HEK293 (cell line): ENCODE measurements at regions not wholly inside any gene's neighbourhood (a gene's known extent, or its start where the extent isn't known, plus 50 kb on each side); places are given as distances from the start of the nearest gene placed in this dataset.

ENCODE experiments used
- REST ChIP-seq: fragments of 450-650 bp; formaldehyde crosslinking; IDR thresholded peaks from 2 replicates; pipeline ENCODE4 v1.5.1; 2016; ENCODE audit warnings: missing biosample characterization, missing genetic modification characterization
- ZBTB1 ChIP-seq: fragments of 450-650 bp; formaldehyde crosslinking; IDR thresholded peaks from 2 replicates; pipeline ENCODE4 v1.5.1; 2016; ENCODE audit warnings: missing biosample characterization, missing genetic modification characterization
- ZFP69B ChIP-seq: fragments of 450-650 bp; formaldehyde crosslinking; IDR thresholded peaks from 2 replicates; pipeline ENCODE4 v1.5.1; 2016; ENCODE audit warnings: missing biosample characterization, missing genetic modification characterization
- ZNF239 ChIP-seq: fragments of 450-650 bp; formaldehyde crosslinking; IDR thresholded peaks from 2 replicates; pipeline ENCODE4 v1.5.1; 2016; ENCODE audit warnings: missing biosample characterization, missing genetic modification characterization
- ZNF785 ChIP-seq: fragments of 450-650 bp; formaldehyde crosslinking; IDR thresholded peaks from 2 replicates; pipeline ENCODE4 v1.5.1; 2016; ENCODE audit warnings: missing biosample characterization, missing genetic modification characterization
- TF ChIP-seq, protein P1 (sequence below): fragments of 450-650 bp; formaldehyde crosslinking; IDR thresholded peaks from 2 replicates; pipeline ENCODE4 v1.5.1; 2016; ENCODE audit warnings: missing biosample characterization, missing genetic modification characterization
- TF ChIP-seq, protein P2 (sequence below): fragments of 450-650 bp; formaldehyde crosslinking; IDR thresholded peaks from 2 replicates; pipeline ENCODE4 v1.5.1; 2016; ENCODE audit warnings: missing biosample characterization, missing genetic modification characterization

DNA sequence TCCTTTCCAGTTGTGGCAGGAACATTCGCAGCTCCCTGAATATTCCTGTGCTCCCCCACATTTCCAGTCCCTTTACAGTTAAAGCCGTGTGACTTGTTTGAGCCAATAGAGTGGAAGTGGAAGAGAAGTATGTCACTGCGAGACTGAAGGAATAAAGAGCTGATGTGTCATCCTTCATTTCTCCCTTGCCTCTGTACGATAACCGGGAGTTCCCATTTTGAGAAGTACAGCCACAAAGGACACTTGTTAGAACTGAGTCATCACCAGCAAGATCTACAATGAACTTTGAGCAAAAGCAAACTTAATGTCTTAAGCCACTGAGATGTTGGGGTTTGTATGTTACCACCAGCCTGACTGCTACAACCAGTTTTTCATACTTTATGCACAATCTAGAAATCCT lies 92.3 kb downstream of the SPRY1 start:
- TF ChIP-seq, protein P1, sequence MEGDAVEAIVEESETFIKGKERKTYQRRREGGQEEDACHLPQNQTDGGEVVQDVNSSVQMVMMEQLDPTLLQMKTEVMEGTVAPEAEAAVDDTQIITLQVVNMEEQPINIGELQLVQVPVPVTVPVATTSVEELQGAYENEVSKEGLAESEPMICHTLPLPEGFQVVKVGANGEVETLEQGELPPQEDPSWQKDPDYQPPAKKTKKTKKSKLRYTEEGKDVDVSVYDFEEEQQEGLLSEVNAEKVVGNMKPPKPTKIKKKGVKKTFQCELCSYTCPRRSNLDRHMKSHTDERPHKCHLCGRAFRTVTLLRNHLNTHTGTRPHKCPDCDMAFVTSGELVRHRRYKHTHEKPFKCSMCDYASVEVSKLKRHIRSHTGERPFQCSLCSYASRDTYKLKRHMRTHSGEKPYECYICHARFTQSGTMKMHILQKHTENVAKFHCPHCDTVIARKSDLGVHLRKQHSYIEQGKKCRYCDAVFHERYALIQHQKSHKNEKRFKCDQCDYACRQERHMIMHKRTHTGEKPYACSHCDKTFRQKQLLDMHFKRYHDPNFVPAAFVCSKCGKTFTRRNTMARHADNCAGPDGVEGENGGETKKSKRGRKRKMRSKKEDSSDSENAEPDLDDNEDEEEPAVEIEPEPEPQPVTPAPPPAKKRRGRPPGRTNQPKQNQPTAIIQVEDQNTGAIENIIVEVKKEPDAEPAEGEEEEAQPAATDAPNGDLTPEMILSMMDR (tag by site-specific recombination) = no peak
- TF ChIP-seq ZFP69B (tag by site-specific recombination) (no peak), ZNF239 (no peak), ZNF785 (no peak), ZBTB1 (no peak), REST (tag by site-specific recombination) (no peak)
- TF ChIP-seq, protein P2, sequence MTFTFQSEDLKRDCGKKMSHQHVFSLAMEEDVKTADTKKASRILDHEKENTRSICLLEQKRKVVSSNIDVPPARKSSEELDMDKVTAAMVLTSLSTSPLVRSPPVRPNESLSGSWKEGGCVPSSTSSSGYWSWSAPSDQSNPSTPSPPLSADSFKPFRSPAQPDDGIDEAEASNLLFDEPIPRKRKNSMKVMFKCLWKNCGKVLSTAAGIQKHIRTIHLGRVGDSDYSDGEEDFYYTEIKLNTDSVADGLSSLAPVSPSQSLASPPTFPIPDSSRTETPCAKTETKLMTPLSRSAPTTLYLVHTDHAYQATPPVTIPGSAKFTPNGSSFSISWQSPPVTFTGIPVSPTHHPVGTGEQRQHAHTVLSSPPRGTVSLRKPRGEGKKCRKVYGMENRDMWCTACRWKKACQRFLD (tag by site-specific recombination) = no peak
